ENCODE measurements at regions not wholly inside any gene's neighbourhood (a gene's known extent, or its start where the extent isn't known, plus 50 kb on each side); places are given as distances from the start of the nearest gene placed in this dataset.

- H3K27me3 ChIP-seq (ENCODE audit: control insufficient read depth, insufficient read depth, low read length): no peaks in the 10 kb centered on the region
- no peaks in the 10 kb centered on the region for H3K4me1 ChIP-seq
- H3K79me2 ChIP-seq: no peaks in the 10 kb centered on the region
- no peaks in the 10 kb centered on the region for H3K36me3 ChIP-seq (ENCODE audit: control insufficient read depth, insufficient read depth, low read length)
- no peak overlapping the region for H3K4me3 ChIP-seq (ENCODE audit: low read depth, low read length)
- H3K4me2 ChIP-seq (ENCODE audit: low read length): no peak overlapping the region
- no peak overlapping the region for H3K9ac ChIP-seq
- H3K9me3 ChIP-seq (ENCODE audit: control insufficient read depth, low read length): no peaks in the 10 kb centered on the region
- no peak overlapping the region for H3K27ac ChIP-seq
- no peak overlapping the region for H2AFZ ChIP-seq
- TF ChIP-seq CTCF (IDR thresholded peaks at IDR 0.05): no peak
Observed at GRCh38 chr11:26017903-26018302, 314.0 kb upstream of the ANO3 start.

GRCh38 chr11:26018336-26018735 lies 313.6 kb upstream of the ANO3 start:
- Histone ChIP-seq H3K4me2 (ENCODE audit: low read length) (no peak overlapping the region), H3K4me3 (ENCODE audit: low read depth, low read length) (no peak overlapping the region), H3K36me3 (ENCODE audit: control insufficient read depth, insufficient read depth, low read length) (no peaks in the 10 kb centered on the region), H3K79me2 (no peaks in the 10 kb centered on the region), H3K4me1 (no peaks in the 10 kb centered on the region), H3K9me3 (ENCODE audit: control insufficient read depth, low read length) (no peaks in the 10 kb centered on the region), H2AFZ (no peak overlapping the region), H3K27ac (no peak overlapping the region), H3K9ac (no peak overlapping the region), H3K27me3 (ENCODE audit: control insufficient read depth, insufficient read depth, low read length) (no peaks in the 10 kb centered on the region)
- no peak for TF ChIP-seq CTCF (IDR thresholded peaks at IDR 0.05)

- Histone ChIP-seq H3K27me3 (ENCODE audit: control insufficient read depth, insufficient read depth, low read length) (no peaks in the 10 kb centered on the region), H3K79me2 (no peaks in the 10 kb centered on the region), H3K4me2 (ENCODE audit: low read length) (no peak overlapping the region), H3K36me3 (ENCODE audit: control insufficient read depth, insufficient read depth, low read length) (no peaks in the 10 kb centered on the region), H3K9me3 (ENCODE audit: control insufficient read depth, low read length) (no peaks in the 10 kb centered on the region), H3K27ac (no peak overlapping the region), H2AFZ (no peak overlapping the region), H3K4me3 (ENCODE audit: low read depth, low read length) (no peak overlapping the region), H3K4me1 (no peaks in the 10 kb centered on the region), H3K9ac (no peak overlapping the region)
- no peak for TF ChIP-seq CTCF (IDR thresholded peaks at IDR 0.05)
Observed at GRCh38 chr11:26019386-26019785, 312.5 kb upstream of the ANO3 start.

GRCh38 chr11:26021017-26021416 lies 310.9 kb upstream of the ANO3 start:
- no peaks in the 10 kb centered on the region for H3K9me3 ChIP-seq (ENCODE audit: control insufficient read depth, low read length)
- no peak overlapping the region for H3K9ac ChIP-seq
- no peaks in the 10 kb centered on the region for H3K4me1 ChIP-seq
- H3K27me3 ChIP-seq (ENCODE audit: control insufficient read depth, insufficient read depth, low read length): no peaks in the 10 kb centered on the region
- no peak overlapping the region for H2AFZ ChIP-seq
- no peak for TF ChIP-seq CTCF (IDR thresholded peaks at IDR 0.05)
- no peaks in the 10 kb centered on the region for H3K79me2 ChIP-seq
- H3K4me3 ChIP-seq (ENCODE audit: low read depth, low read length): no peak overlapping the region
- H3K27ac ChIP-seq: no peak overlapping the region
- H3K36me3 ChIP-seq (ENCODE audit: control insufficient read depth, insufficient read depth, low read length): no peaks in the 10 kb centered on the region
- no peak overlapping the region for H3K4me2 ChIP-seq (ENCODE audit: low read length)

GRCh38 chr11:26023057-26023456 lies 308.9 kb upstream of the ANO3 start:
- no peak overlapping the region for H3K27ac ChIP-seq
- H3K27me3 ChIP-seq (ENCODE audit: control insufficient read depth, insufficient read depth, low read length): no peaks in the 10 kb centered on the region
- H3K79me2 ChIP-seq: no peaks in the 10 kb centered on the region
- H2AFZ ChIP-seq: peak overlapping the region; percentile 11
- no peak overlapping the region for H3K4me3 ChIP-seq (ENCODE audit: low read depth, low read length)
- no peaks in the 10 kb centered on the region for H3K36me3 ChIP-seq (ENCODE audit: control insufficient read depth, insufficient read depth, low read length)
- no peaks in the 10 kb centered on the region for H3K4me1 ChIP-seq
- no peak overlapping the region for H3K9ac ChIP-seq
- H3K9me3 ChIP-seq (ENCODE audit: control insufficient read depth, low read length): no peaks in the 10 kb centered on the region
- no peak for TF ChIP-seq CTCF (IDR thresholded peaks at IDR 0.05)
- no peak overlapping the region for H3K4me2 ChIP-seq (ENCODE audit: low read length)
